SK-N-SH (cell line): ENCODE measurements at regions not wholly inside any gene's neighbourhood (a gene's known extent, or its start where the extent isn't known, plus 50 kb on each side); places are given as distances from the start of the nearest gene placed in this dataset.

Experiments used
- EP300 ChIP-seq, 2 experiments: IDR thresholded peaks; 2 replicates each; pipeline versions ENCODE4 v1.4.0 to v1.6.1; 2012; ENCODE audit warnings: borderline replicate concordance in 1 of 2, low read depth in 1 of 2, low read length in 1 of 2
- GABPA ChIP-seq: IDR thresholded peaks from 2 replicates; pipeline ENCODE4 v1.4.0; 2012; ENCODE audit warnings: low read depth, mild to moderate bottlenecking
- IRF3 ChIP-seq: fragments of 150-350 bp; IDR thresholded peaks from 2 replicates; pipeline ENCODE4 v1.6.1; 2016; ENCODE audit warnings: mild to moderate bottlenecking, low read depth, low read length
- MXI1 ChIP-seq: IDR thresholded peaks from 2 replicates; pipeline ENCODE4 v1.6.1; 2012; ENCODE audit warnings: mild to moderate bottlenecking, low read depth, low read length, improper control_type of control experiment
- NFIC ChIP-seq: IDR thresholded peaks from 2 replicates; pipeline ENCODE4 v1.4.0; 2012; ENCODE audit warnings: borderline replicate concordance
- NRF1 ChIP-seq: IDR thresholded peaks from 2 replicates; pipeline ENCODE4 v1.6.1; 2012; ENCODE audit warnings: low read depth, mild to moderate bottlenecking, low read length
- RAD21 ChIP-seq: IDR thresholded peaks from 2 replicates; pipeline ENCODE4 v1.6.1; 2012; ENCODE audit warnings: mild to moderate bottlenecking, low read length
- REST ChIP-seq: IDR thresholded peaks from 2 replicates; pipeline ENCODE4 v1.6.1; 2012; ENCODE audit warnings: mild to moderate bottlenecking, low read depth, low read length, moderate library complexity
- RFX5 ChIP-seq: IDR thresholded peaks from 2 replicates; pipeline ENCODE4 v1.6.1; 2012; ENCODE audit warnings: mild to moderate bottlenecking, improper control_type of control experiment, low read length
- RXRA ChIP-seq: IDR thresholded peaks from 2 replicates; pipeline ENCODE4 v1.4.0; 2012; ENCODE audit warnings: low read depth, mild to moderate bottlenecking, borderline replicate concordance
- TF ChIP-seq, protein P1 (sequence below): fragments of 200-600 bp; sonication (generic); IDR thresholded peaks from 2 replicates; pipeline ENCODE4 v1.6.1; 2017; ENCODE audit warnings: antibody characterized with exemption, mild to moderate bottlenecking, moderate library complexity
- TF ChIP-seq, protein P2 (sequence below): IDR thresholded peaks from 2 replicates; pipeline ENCODE4 v1.4.0; 2012; ENCODE audit warnings: low read depth

GRCh38 chr4:175376287-175376977 is 435.6 kb downstream of the GPM6A start:
- TF ChIP-seq EP300 (IDR thresholded peaks at IDR 0.05; ENCODE audit: borderline replicate concordance in 1 of 2, low read depth in 1 of 2, low read length in 1 of 2) (no peak), NFIC (no peak), NRF1 (no peak), RAD21 (no peak), REST (no peak), GABPA (no peak), MXI1 (no peak), RFX5 (no peak), IRF3 (no peak), RXRA (no peak)
- TF ChIP-seq, protein P1, sequence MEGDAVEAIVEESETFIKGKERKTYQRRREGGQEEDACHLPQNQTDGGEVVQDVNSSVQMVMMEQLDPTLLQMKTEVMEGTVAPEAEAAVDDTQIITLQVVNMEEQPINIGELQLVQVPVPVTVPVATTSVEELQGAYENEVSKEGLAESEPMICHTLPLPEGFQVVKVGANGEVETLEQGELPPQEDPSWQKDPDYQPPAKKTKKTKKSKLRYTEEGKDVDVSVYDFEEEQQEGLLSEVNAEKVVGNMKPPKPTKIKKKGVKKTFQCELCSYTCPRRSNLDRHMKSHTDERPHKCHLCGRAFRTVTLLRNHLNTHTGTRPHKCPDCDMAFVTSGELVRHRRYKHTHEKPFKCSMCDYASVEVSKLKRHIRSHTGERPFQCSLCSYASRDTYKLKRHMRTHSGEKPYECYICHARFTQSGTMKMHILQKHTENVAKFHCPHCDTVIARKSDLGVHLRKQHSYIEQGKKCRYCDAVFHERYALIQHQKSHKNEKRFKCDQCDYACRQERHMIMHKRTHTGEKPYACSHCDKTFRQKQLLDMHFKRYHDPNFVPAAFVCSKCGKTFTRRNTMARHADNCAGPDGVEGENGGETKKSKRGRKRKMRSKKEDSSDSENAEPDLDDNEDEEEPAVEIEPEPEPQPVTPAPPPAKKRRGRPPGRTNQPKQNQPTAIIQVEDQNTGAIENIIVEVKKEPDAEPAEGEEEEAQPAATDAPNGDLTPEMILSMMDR = no peak
- TF ChIP-seq, protein P2, sequence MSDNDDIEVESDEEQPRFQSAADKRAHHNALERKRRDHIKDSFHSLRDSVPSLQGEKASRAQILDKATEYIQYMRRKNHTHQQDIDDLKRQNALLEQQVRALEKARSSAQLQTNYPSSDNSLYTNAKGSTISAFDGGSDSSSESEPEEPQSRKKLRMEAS = no peak
